GM21529 (cell line): ENCODE measurements at regions not wholly inside any gene's neighbourhood (a gene's known extent, or its start where the extent isn't known, plus 50 kb on each side); places are given as distances from the start of the nearest gene placed in this dataset.
"Not testable (repeated sequence)": the region's sequence is repeated elsewhere in the genome, so short reads cannot be mapped to it uniquely, and the experiment has no call there.

ENCODE experiments used
- ATAC-seq: cut with Tn5 transposase; IDR thresholded peaks from one replicate; pipeline ENCODE4 v1.9.1; 2021; ENCODE audit not compliant: unreplicated experiment

DNA sequence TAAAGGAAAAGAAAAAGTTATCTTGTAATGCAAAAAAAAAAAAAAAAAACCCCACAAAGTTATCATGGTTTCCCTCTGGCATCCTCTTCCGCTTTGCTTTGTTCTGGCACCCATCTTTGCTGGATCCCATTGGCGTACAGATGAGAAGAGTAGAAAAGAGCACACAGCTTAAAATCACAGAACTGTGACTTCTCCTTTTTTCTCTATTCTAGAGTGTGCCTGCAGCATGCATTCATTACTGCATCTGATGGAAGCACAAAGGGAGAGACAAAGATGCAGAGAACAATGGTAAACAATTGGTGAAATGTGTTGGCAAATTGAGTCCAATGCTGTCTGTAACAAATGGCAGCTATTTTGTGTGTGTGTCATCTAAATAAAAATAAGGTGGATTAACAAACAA lies 440.8 kb upstream of the PIK3R1 start:
- ATAC-seq = no peak

DNA sequence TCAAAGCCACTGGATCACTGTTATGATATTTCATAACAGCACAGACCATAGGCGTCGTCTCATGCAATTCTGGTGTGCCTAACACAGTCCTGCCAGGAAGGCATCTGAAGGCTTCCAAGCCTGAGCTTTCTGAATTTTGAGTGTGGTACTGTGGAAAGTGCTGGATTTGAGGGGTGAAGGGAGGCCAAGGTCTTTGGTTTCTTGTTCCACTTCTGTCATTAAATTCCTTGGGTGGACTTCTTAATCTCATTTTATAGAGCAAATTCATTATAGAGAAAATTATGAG lies 441.3 kb upstream of the PIK3R1 start:
- no peak for ATAC-seq

DNA sequence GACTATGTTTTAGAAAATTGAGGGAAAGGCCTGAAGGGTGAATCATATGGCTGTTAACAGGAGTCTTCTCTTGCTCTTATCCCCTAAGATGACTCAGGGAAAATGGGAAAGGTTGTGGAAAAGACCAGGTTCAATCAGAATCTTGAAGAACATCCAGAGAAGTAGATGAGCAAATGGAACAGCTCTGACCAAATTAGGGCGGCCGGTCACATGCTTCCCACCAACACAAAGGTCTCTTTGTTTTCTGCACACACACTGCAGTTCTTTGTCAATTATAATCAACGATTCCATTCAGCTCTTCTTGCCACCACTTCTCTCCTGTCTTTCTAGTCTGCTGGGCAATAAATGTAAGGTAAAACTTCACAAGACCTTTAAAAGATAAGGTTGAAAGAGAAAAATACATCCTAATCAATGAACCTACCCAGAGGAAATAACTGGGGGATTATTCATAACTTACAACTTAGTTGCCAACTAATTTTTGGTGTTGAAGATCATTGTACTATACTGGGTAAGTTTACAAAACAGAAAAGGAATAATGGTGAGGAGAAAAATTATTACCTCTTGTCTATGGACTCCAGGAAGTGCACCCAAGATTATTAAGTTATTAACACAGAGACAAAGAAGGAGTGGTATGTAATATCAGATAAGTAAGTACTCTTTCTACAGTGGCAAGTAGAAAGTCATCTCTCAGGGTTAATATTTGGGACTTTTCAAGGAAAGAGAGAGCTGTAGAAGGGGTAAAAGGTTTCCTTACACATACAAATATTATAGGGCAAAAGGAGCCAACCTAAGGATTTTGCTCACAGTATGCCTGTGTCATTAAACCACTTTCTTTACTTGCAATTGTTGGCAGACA lies 441.9 kb upstream of the PIK3R1 start:
- ATAC-seq = no peak

DNA sequence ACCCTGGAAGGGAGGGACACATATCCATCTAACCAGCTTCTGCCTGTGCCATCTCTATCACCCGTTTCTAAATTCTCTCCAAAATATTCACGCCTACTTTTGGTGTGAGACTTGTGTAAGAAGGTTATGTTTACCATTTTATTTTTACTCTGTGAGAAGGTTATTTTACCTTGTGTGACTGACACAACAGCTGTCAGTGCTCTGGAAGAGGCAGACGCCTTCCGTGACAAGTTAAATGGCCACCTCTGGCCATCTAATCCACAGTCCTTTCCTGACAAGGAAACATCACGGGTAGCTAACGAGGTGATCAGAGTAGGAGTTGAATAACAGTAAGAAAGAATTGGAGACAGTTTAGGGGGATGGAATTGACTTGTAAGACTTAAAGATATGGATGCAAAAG lies 443.8 kb upstream of the PIK3R1 start:
- ATAC-seq = no peak

DNA sequence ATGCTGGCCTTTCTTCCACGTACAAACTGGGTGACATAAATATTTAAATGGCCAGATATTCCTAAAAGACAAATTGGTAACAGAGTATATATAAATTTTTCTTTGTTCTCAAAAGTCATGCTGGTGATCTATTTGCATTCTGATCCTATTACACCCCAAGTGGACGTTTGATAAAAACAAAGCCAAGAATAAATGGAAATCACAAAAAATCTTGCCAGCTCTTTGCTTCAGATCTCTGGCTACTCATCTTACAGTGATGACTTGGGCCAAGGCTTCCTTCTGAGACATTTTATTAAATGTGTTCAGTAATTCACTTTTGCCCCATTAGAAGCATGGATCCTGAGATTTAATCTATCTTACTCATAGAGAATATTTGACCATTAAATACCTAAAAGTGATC lies 444.3 kb upstream of the PIK3R1 start:
- no peak for ATAC-seq

DNA sequence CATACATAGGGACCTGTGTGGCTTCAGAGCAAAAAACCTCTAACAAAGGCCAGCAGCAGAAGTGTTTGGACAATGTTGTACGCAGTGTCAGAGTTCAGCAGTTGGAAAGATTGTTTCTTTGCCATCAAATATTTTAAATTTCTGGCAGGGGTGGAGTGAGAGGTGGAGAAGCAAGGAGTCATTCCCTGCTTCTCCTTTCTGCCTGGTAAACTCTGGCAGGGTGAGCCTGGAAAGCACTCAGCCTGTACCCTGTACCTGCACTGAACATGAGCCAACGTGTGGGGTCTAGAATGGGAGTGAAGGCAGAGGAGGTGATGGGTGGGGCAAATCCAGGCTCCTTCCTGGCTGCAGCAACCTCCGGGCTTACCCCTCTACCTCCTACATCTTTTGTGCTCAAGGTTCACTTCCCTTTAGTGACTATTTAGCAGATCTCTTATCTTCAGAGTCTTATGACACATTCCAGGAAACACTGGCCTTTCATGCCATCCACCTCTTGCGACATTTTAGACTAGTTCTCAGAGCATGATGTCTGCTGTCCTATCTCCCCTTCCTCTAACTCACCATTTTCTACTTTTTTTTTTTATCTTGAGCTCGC lies 445.0 kb upstream of the PIK3R1 start:
- no peak for ATAC-seq

DNA sequence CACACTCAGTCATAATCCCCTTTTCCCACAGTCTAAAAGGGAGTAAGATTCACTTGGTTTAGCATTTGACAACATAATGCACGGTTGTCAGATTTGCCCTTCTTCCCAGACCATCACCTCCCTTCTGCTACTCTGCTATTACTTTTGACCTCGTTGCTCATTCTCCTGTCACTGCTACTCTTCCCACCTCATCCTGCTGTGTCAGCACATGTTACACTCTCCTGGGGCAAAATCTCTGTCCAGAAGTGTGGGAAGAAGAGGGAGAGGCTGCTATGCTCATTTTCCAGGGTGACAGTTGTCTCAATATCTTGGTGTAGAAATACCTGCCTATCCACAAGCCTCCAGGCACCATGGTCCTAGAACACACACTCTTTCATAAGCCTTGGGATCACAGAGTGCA lies 449.9 kb upstream of the PIK3R1 start:
- ATAC-seq = no peak

DNA sequence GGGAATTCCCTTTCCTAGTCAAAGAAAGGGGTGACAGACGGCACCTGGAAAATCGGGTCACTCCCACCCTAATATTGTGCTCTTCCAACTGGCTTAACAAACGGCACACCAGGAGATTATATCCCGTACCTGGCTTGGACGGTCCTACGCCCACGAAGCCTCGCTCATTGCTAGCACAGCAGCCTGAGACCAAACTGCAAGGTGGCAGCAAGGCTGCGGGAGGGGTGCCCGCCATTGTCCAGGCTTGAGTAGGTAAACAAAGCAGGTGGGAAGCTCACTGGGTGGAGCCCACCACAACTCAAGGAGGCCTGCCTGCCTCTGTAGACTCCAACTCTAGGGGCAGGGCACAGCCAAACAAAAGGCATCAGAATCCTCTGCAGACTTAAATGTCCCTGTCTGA lies 457.8 kb upstream of the PIK3R1 start:
- not testable (repeated sequence) for ATAC-seq

DNA sequence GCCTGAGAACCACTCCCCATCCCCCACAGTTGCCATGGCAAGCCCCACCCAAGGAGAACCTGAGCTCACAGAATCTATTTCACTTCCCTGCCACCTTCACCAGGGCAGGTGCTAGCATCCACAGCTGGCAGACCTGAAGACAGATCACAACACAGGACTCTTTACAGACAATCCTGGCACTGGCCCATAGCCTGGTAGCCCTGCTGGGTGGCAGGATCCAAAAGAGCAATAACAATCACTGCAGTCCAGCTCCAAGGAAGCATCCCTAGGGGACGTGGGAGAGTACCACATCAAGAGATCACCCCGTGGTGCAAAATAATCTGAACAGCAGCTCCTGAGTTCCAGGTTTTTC lies 463.2 kb upstream of the PIK3R1 start:
- ATAC-seq = no peak

DNA sequence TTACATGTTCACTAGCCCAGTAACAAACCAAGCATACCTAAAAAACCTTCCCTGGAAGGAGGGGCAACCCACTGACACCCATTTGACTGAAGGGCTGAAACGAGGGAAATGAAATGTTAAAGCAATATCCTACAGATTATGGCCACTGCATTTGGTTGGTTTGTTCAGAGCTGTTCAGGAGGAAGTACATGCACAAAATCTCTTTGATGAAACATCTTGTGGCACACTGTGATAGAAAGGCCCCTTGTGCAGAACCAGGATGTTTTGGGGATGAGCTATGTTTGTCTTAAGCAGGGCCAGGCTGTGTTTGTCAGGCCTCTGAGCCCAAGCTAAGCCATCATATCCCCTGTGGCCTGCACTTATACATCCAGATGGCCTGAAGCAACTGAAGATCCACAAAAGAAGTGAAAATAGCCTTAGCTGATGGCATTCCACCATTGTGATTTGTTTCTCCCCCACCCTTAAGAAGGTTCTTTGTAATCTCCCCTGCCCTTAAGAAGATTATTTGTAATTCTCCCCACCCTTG lies 467.3 kb upstream of the PIK3R1 start:
- ATAC-seq = no peak

DNA sequence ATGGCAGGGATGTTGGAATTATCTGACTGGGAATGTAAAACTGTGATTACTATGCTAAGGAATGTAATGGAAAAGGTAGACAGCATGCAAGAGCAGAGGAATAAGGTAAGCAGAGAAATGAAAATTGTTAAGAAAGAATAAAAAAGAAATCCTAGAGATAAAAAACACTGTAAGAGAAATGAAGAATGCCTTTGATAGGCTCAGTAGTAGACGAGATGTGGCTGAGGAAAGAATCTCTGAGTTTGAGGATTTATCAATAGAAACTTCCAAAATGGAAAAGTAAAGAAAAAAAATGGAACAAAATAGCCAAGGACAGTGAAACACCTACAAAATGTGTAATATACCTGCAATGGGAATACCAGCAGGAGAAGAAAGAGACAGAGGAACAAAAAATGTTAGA lies 468.5 kb upstream of the PIK3R1 start:
- ATAC-seq = no peak

DNA sequence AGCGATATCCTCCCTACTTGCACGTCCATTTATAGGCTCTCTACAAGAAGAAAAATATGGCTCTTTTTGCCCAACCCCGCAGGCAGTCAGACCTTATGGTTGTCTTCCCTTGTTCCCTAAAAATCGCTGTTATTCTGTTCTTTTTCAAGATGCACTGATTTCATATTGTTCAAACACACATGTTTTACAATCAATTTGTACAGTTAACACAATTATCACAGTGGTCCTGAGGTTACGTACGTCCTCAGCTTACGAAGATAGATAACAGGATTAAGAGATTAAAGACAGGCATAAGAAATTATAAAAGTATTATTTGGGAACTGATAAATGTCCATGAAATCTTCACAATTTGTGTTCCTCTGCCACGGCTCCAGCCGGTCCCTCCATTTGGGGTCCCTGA lies 468.9 kb upstream of the PIK3R1 start:
- not testable (repeated sequence) for ATAC-seq

DNA sequence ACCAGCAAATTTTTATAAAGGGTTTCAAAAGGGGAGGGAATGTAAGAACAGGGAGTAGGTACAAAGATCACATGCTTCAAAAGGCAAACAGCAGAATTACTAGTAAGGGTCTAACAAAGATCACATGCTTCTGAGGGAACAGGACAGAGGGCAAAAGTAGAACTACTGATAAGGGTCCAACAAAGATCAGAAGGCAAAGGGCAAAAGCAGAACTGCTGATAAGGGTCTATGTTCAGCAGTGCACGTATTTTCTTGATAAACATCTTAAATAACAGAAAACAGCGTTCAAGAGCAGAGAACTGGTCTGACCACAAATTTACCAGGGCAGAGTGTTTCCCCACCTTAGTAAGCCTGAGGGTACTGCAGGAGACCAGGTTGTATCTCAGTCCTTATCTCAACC lies 469.5 kb upstream of the PIK3R1 start:
- no peak for ATAC-seq

DNA sequence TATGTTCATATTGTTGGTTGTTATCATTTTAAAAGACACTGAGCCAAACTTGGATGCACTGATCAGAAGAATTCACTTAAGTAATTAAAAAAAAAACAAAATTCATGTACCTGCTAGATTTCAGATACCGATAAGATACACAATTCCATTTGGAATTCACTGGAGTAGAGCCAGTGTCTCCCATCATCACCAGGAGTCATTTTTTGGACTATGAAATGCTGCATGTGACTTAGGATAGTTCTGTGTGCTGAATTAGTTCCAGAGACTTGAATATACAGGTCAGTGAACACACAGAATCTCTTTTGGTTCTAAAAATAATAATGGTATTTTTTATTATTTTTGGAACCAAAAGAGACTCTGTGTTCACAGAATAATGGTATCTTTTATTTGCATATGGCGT lies 482.6 kb upstream of the PIK3R1 start:
- no peak for ATAC-seq

DNA sequence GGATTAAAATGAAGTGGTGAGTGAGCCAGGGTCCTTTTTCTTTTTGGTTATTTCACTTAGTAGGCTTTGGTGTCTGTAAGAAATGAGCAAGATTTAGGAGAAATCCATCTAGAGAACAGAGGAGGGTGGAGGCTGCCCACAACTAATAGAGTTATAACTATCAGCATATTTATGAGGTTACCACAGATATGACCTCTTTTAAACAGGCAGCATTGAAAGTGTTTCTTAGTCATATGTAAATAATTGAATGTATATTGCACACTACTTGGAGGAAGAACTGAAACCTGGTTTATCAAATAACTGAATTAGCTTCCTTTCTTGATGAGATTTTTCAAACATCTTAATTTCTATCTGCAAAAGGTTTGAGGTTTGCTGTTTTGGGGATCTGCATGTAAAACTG lies 483.1 kb upstream of the PIK3R1 start:
- ATAC-seq = no peak

DNA sequence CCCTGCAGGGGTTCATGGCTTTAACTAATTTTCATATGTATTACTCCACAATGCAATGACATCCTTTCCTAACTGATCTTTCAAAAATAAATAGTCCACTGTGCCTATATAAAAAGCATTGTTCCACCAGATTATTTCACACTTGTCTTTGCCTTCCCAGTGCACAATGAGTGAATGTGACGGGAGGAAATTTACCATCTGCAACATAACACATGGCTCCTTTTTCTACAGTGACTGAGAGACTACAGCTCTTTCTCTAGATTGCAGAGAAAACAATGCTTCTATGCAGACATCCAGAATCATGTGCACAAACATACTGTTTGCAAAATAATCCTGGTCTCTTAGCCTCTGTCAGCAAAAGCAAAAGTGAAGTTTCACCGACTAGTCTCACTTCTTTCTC lies 483.7 kb upstream of the PIK3R1 start:
- ATAC-seq = no peak

DNA sequence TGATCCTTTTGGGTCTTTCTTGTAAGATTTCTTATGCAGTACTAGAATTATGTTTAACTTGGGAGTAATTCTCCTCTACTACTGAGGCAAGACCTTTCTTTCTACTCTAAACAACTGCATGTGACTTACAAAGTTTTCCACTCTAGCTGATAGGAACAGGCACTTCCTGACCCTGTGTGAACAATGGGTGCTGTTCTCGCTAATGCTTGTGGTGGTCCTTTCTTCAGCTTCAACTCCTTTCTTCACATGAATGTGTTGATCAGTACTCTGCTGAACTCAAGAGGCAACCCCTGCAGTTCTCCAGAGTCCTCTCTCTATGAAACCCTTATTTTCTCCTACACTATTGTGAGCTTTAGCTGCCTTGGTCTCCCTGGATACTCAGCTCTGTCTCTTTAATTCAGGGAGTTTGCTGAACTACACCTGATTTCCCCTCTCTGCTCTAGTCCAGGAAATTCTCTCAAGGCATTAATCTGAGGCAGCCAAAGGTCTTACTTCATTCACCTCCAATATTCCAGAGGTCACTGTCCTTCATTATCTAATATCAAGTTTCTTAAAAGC lies 484.6 kb upstream of the PIK3R1 start:
- ATAC-seq = no peak

DNA sequence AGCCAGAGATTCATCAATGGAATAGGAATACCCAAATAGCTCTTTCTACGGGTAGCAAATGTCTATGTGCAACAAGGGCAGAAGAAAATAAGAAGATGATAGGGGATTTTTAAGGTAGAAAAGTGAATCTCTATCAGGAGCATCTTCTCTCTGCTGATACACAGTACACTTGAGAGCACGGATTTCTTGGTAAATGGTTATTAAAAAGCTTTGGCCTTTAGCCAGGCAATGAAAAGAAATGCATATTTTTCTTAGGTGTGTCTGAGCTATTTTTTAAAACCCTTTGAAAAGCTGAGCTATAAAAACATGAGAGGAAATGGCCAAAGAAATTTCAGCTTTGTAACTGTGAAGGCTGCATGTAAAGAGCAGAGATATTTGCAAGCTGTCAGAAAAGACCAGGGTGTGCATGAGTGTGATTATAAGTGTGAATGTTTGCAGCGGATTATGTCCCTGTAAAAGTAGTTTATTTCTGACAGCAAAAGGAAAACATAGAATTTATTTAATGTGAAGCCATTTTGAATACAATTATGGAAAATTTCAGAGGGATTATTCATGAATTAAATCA lies 487.1 kb upstream of the PIK3R1 start:
- ATAC-seq = no peak

DNA sequence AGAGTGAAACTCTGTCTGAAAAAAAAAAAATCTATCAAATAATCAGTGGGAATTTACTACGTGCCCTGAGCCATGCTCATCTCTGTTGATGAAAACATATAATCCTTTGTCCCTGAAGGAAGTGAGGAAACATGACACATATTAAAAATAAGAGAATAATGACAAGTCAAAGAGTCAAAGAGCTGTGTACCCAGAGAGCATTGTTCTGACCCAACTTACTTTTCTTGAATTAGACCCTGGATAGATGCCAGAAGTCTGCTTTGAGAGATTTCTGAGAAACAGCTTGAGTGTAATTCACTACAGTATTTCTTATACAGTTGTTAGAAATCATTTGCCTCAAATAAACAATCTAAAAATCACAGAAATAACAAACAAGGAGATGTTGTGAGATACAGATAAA lies 490.0 kb upstream of the PIK3R1 start:
- ATAC-seq = no peak

DNA sequence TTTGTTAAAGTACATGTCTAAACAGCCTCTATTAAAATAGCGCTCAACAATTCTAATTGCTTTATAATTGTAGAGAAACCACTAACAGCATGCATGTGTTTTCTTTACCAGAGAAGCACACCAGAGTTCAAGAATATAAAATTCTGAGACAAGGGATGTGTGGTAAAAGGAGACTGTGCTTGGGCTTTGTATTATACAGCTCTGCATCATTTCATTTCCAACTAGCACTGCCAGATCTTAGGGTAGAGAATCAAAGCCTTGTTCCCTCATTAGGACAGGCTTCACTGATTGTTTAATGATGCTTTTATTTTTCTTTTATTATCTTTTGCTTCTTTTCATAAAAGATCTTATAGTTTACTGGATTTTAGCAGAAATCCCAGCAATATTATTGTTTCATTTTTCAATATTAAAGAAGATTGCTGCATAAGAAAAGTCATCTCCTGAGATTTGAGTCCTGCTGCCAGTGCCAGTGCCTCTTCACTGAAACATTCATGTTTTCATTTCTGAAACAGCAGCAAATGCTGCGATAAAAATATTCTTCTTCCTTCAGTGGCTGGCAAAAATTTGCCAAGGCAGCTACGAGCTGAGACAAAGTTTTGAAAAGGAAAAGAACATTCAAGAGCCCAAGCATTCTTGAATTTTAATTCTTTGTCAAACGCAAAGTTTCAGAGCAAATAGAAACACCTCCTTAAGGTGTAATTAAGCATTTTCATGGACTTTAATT lies 491.0 kb upstream of the PIK3R1 start:
- no peak for ATAC-seq

DNA sequence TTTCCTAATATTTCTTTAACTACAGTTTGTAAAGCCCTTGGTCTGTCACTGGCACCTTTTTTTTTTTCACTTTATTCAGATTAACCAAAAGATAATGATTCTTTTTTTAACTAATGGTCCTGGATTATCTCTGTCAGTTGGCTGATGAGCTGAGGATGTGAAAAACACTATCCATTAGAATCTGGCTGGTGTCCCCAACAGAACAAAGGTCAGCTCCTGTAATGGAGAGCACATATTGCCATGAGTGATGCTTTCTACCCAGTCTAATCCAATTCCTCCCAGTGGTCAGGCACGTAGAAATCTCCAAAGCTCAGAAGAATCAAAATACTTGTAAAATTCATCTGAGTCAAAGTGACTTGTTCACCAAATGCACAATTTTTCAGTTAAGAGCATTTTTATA lies 491.7 kb upstream of the PIK3R1 start:
- no peak for ATAC-seq

DNA sequence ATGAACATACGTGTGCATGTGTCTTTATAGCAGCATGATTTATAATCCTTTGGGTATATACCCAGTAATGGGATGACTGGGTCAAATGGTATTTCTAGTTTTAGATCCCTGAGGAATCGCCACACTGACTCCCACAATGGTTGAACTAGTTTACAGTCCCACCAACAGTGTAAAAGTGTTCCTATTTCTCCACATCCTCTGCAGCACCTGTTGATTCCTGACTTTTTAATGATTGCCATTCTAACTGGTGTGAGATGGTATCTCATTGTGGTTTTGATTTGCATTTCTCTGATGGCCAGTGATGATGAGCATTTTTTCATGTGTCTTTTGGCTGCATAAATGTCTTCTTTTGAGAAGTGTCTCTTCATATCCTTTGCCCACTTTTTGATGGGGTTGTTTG lies 493.0 kb upstream of the PIK3R1 start:
- not testable (repeated sequence) for ATAC-seq
